Natural killer cell (primary cell): ENCODE measurements at regions not wholly inside any gene's neighbourhood (a gene's known extent, or its start where the extent isn't known, plus 50 kb on each side); places are given as distances from the start of the nearest gene placed in this dataset.

Experiments used
- ATAC-seq, 3 donors: fragments of 150-1000 bp in 2 of 3; fragments of 200-7000 bp in 1 of 3; cut with Tn5 transposase; 1 replicate in 1 of 3; 2 replicates in 2 of 3; pipeline ENCODE4 v1.10.0; 2021; ENCODE audit warnings: mild to moderate bottlenecking in 2 of 3, moderate library complexity in 2 of 3
- DNase-seq, 2 donors: peaks; one replicate each; pipeline versions ENCODE4 v3.0.0 to v3.0.0-alpha.2; 2013 to 2021; ENCODE audit warnings: mixed read lengths in 1 of 2
- H3K27ac ChIP-seq: one replicate; pipeline ENCODE4 v1.5.1; 2013; ENCODE audit warnings: mild to moderate bottlenecking, low read length
- H3K27me3 ChIP-seq: one replicate; pipeline ENCODE4 v1.6.1; 2013; ENCODE audit warnings: low read length; ENCODE audit not compliant: control insufficient read depth, insufficient read depth
- H3K36me3 ChIP-seq: one replicate; pipeline ENCODE4 v1.6.1; 2013; ENCODE audit warnings: low read length; ENCODE audit not compliant: control insufficient read depth, insufficient read depth
- H3K4me1 ChIP-seq: one replicate; pipeline ENCODE4 v1.6.1; 2013; ENCODE audit warnings: low read length; ENCODE audit not compliant: control insufficient read depth, insufficient read depth
- H3K4me3 ChIP-seq: one replicate; pipeline ENCODE4 v1.5.1; 2013; ENCODE audit warnings: low read length
- H3K9me3 ChIP-seq: one replicate; pipeline ENCODE4 v1.6.1; 2013; ENCODE audit warnings: low read length; ENCODE audit not compliant: control insufficient read depth, insufficient read depth
- H3K27ac Mint-ChIP-seq, 2 donors: one replicate each; pipeline ENCODE4 v1.8.0; 2022; ENCODE audit warnings: mild to moderate bottlenecking in 2 of 2, mixed read lengths in 2 of 2, moderate library complexity in 1 of 2
- H3K27me3 Mint-ChIP-seq, 2 donors: one replicate each; pipeline ENCODE4 v1.8.0; 2022; ENCODE audit warnings: low read depth in 2 of 2, mixed read lengths in 2 of 2
- H3K36me3 Mint-ChIP-seq: one replicate; pipeline ENCODE4 v1.8.0; 2022; ENCODE audit warnings: mixed read lengths
- H3K4me1 Mint-ChIP-seq, 2 donors: one replicate each; pipeline ENCODE4 v1.8.0; 2022; ENCODE audit warnings: mixed read lengths in 2 of 2
- H3K4me3 Mint-ChIP-seq: one replicate; pipeline ENCODE4 v1.8.0; 2022; ENCODE audit warnings: mild to moderate bottlenecking, moderate library complexity, mixed read lengths
- H3K9me3 Mint-ChIP-seq, 2 donors: one replicate each; pipeline ENCODE4 v1.8.0; 2022; ENCODE audit warnings: mixed read lengths in 2 of 2
- WGBS: methylation state at CpG from one replicate; pipeline ENCODE4 v1.1.7; 2013; ENCODE audit warnings: missing lambda C conversion rate; ENCODE audit not compliant: insufficient coverage; 5-methylcytosine and 5-hydroxymethylcytosine counted together
- intact Hi-C: fragments of 100-400 bp; cut with micrococcal nuclease; formaldehyde crosslinking; loops from one replicate; pipeline ENCODE4 v1.14.2; 2022
- TF ChIP-seq, protein P1 (sequence below): fragments of 200-600 bp; IDR thresholded peaks from one replicate; pipeline ENCODE4 v1.8.0; 2022; ENCODE audit warnings: antibody characterized with exemption

DNA sequence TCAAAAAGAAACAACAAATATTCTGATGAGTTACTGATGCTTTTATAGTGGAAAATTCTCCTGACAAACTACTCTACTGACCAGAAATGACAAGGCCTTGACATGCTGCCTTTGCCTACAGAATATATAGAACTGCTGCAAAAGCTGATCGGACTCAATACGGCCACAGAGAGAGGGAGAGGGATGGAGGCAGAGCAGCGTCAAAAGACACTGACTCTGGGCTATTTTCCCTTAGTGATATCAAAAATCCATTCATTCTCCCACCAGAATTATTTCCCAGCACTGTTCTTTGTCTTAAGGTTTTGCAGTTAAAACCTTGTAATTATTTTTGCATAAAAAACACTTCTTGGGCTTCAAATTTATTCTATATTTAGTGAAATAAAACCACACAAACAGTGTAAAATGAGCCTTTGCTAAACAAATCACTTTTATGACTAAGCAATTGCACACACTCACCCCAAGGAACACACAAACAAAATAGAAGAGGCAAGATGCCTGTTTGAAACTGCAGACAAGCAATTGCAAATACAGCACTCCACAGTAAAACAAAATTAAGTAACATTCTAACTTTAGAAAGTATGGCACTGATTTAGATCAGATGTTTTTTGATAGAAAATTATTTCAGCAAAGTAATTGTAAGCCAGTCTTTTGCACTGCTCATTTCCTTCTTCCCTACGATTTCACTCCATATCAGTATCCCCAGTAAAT lies 1036.4 kb downstream of the ADGRL2 start:
- Mint-ChIP-seq H3K9me3 (peaks cover 7% of the 10 kb centered on the region in 2 donors), H3K4me3 (no peak overlapping the region), H3K4me1 (no peaks in the 10 kb centered on the region), H3K36me3 (no peaks in the 10 kb centered on the region), H3K27me3 (no peaks in the 10 kb centered on the region), H3K27ac (no peak overlapping the region)
- no peak overlapping the region for H3K27ac ChIP-seq
- no peaks in the 10 kb centered on the region for H3K27me3 ChIP-seq
- H3K4me3 ChIP-seq, result no peak overlapping the region
- H3K4me1 ChIP-seq, result no peaks in the 10 kb centered on the region
- WGBS, result 89% methylated on average over 2 of the region's 4 CpGs
- ATAC-seq (no peak), DNase-seq (no peak)
- TF ChIP-seq, protein P1, sequence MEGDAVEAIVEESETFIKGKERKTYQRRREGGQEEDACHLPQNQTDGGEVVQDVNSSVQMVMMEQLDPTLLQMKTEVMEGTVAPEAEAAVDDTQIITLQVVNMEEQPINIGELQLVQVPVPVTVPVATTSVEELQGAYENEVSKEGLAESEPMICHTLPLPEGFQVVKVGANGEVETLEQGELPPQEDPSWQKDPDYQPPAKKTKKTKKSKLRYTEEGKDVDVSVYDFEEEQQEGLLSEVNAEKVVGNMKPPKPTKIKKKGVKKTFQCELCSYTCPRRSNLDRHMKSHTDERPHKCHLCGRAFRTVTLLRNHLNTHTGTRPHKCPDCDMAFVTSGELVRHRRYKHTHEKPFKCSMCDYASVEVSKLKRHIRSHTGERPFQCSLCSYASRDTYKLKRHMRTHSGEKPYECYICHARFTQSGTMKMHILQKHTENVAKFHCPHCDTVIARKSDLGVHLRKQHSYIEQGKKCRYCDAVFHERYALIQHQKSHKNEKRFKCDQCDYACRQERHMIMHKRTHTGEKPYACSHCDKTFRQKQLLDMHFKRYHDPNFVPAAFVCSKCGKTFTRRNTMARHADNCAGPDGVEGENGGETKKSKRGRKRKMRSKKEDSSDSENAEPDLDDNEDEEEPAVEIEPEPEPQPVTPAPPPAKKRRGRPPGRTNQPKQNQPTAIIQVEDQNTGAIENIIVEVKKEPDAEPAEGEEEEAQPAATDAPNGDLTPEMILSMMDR, result no peak
- intact Hi-C loops, result no loop called here
- H3K36me3 ChIP-seq, result no peaks in the 10 kb centered on the region
- no peaks in the 10 kb centered on the region for H3K9me3 ChIP-seq

DNA sequence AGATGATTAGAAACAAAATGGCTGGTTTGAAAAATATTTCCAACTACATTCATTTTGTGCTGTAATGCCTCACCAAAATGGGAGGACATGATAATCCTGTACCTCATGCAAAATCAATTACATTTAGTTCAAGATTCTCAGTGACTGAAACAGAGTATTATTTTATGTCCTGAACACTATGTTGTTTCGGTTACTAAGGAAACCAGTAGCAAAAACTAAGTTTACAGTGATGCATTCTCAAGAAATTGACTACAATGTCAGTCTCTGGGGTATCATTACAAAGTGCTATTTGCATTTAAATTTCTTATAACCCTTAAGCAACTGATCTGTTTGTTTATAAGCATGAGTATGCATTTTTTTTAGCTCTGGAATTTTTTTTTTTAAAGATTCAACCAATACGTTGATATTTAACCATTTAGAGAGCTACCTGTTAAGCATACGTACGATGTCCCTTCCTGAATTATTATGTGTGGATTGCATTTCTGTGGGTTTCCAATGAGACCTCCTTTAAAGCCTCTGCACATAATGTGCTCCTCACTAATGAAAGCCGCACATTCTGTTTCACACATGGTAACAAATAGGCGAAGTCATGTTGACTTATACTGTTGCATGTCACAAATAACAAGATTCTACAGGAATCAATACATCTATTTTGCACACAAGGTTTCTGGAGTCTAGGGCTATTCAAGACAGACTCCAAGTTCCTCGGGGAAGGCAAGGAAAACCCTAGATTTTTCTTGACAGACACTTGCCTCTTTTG lies 1035.7 kb downstream of the ADGRL2 start:
- Mint-ChIP-seq H3K4me3 (no peak overlapping the region), H3K27ac (no peak overlapping the region), H3K4me1 (no peaks in the 10 kb centered on the region), H3K27me3 (no peaks in the 10 kb centered on the region), H3K36me3 (no peaks in the 10 kb centered on the region), H3K9me3 (peaks cover 7% of the 10 kb centered on the region in 2 donors)
- TF ChIP-seq, protein P1, result no peak
- Histone ChIP-seq H3K9me3 (no peaks in the 10 kb centered on the region), H3K4me3 (no peak overlapping the region), H3K4me1 (no peaks in the 10 kb centered on the region), H3K36me3 (no peaks in the 10 kb centered on the region), H3K27me3 (no peaks in the 10 kb centered on the region), H3K27ac (no peak overlapping the region)
- ATAC-seq (no peak), DNase-seq (no peak)
- WGBS, result 97% methylated on average over 5 of the region's 7 CpGs
- intact Hi-C loops, result no loop called here

- H3K36me3 Mint-ChIP-seq, result no peaks in the 10 kb centered on the region
- H3K27me3 Mint-ChIP-seq, result no peaks in the 10 kb centered on the region
- DNase-seq (peak in 1 of 2 donors; percentile 14), ATAC-seq (no peak)
- no peaks in the 10 kb centered on the region for H3K36me3 ChIP-seq
- H3K4me3 ChIP-seq, result no peak overlapping the region
- no peak overlapping the region for H3K27ac ChIP-seq
- H3K4me1 Mint-ChIP-seq, result no peaks in the 10 kb centered on the region
- intact Hi-C loops, result no loop called here
- H3K9me3 ChIP-seq, result no peaks in the 10 kb centered on the region
- no peaks in the 10 kb centered on the region for H3K4me1 ChIP-seq
- TF ChIP-seq, protein P1, result no peak
- 44% methylated on average over 6 of the region's 6 CpGs for WGBS
- peaks cover 7% of the 10 kb centered on the region in 2 donors for H3K9me3 Mint-ChIP-seq
- no peak overlapping the region for H3K27ac Mint-ChIP-seq
- H3K4me3 Mint-ChIP-seq, result no peak overlapping the region
- no peaks in the 10 kb centered on the region for H3K27me3 ChIP-seq
Measured at GRCh38 chr1:82830690-82831380, 1030.1 kb downstream of the ADGRL2 start.
